ENCODE measurements at regions not wholly inside any gene's neighbourhood (a gene's known extent, or its start where the extent isn't known, plus 50 kb on each side); places are given as distances from the start of the nearest gene placed in this dataset.

- TF ChIP-seq CTCF (conservative IDR thresholded peaks at IDR 0.05; ENCODE audit: low read length) (no peak), EZH2phosphoT487 (IDR thresholded peaks at IDR 0.05; ENCODE audit: borderline replicate concordance, low read depth, low read length) (no peak)
These were observed 159.8 kb downstream of the UXS1 start for GRCh38 chr2:106034325-106034724.
